ENCODE measurements at regions not wholly inside any gene's neighbourhood (a gene's known extent, or its start where the extent isn't known, plus 50 kb on each side); places are given as distances from the start of the nearest gene placed in this dataset.

- TF ChIP-seq, protein P1, sequence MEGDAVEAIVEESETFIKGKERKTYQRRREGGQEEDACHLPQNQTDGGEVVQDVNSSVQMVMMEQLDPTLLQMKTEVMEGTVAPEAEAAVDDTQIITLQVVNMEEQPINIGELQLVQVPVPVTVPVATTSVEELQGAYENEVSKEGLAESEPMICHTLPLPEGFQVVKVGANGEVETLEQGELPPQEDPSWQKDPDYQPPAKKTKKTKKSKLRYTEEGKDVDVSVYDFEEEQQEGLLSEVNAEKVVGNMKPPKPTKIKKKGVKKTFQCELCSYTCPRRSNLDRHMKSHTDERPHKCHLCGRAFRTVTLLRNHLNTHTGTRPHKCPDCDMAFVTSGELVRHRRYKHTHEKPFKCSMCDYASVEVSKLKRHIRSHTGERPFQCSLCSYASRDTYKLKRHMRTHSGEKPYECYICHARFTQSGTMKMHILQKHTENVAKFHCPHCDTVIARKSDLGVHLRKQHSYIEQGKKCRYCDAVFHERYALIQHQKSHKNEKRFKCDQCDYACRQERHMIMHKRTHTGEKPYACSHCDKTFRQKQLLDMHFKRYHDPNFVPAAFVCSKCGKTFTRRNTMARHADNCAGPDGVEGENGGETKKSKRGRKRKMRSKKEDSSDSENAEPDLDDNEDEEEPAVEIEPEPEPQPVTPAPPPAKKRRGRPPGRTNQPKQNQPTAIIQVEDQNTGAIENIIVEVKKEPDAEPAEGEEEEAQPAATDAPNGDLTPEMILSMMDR (IDR thresholded peaks at IDR 0.05; ENCODE audit: insufficient read depth, low read length) = no peak
- TF ChIP-seq GABPA (IDR thresholded peaks at IDR 0.05; ENCODE audit: low read depth) (no peak), SPI1 (IDR thresholded peaks at IDR 0.05; ENCODE audit: borderline replicate concordance, low read depth) (no peak), POLR2AphosphoS5 (IDR thresholded peaks at IDR 0.05; ENCODE audit: low read depth) (no peak), REST (IDR thresholded peaks at IDR 0.05; ENCODE audit: insufficient replicate concordance, low read depth) (no peak)
- Histone ChIP-seq H3K27ac (replicated peaks) (no peak overlapping the region), H3K4me3 (replicated peaks; ENCODE audit: insufficient read depth, low read length) (no peak overlapping the region), H3K27me3 (ENCODE audit: insufficient read depth, poor library complexity, severe bottlenecking) (no peaks in the 10 kb centered on the region)
- no peak for DNase-seq (ENCODE audit: low read depth in 1 of 2, low spot score in 1 of 2)
Measured at GRCh38 chr2:226274143-226274542, 525.5 kb downstream of the IRS1 start.

GRCh38 chr2:226273440-226273839 is 526.2 kb downstream of the IRS1 start:
- Histone ChIP-seq H3K4me3 (replicated peaks; ENCODE audit: insufficient read depth, low read length) (no peak overlapping the region), H3K27me3 (ENCODE audit: insufficient read depth, poor library complexity, severe bottlenecking) (no peaks in the 10 kb centered on the region), H3K27ac (replicated peaks) (no peak overlapping the region)
- DNase-seq (ENCODE audit: low read depth in 1 of 2, low spot score in 1 of 2) = no peak
- TF ChIP-seq REST (IDR thresholded peaks at IDR 0.05; ENCODE audit: insufficient replicate concordance, low read depth) = no peak
- no peak for TF ChIP-seq SPI1 (IDR thresholded peaks at IDR 0.05; ENCODE audit: borderline replicate concordance, low read depth)
- TF ChIP-seq, protein P1 (IDR thresholded peaks at IDR 0.05; ENCODE audit: insufficient read depth, low read length) = no peak
- no peak for TF ChIP-seq GABPA (IDR thresholded peaks at IDR 0.05; ENCODE audit: low read depth)
- TF ChIP-seq POLR2AphosphoS5 (IDR thresholded peaks at IDR 0.05; ENCODE audit: low read depth) = no peak

GRCh38 chr2:226272435-226272834 is 527.2 kb downstream of the IRS1 start:
- Histone ChIP-seq H3K27ac (replicated peaks) (no peak overlapping the region), H3K27me3 (ENCODE audit: insufficient read depth, poor library complexity, severe bottlenecking) (no peaks in the 10 kb centered on the region), H3K4me3 (replicated peaks; ENCODE audit: insufficient read depth, low read length) (no peak overlapping the region)
- TF ChIP-seq SPI1 (IDR thresholded peaks at IDR 0.05; ENCODE audit: borderline replicate concordance, low read depth) = no peak
- DNase-seq (ENCODE audit: low read depth in 1 of 2, low spot score in 1 of 2) = no peak

DNA sequence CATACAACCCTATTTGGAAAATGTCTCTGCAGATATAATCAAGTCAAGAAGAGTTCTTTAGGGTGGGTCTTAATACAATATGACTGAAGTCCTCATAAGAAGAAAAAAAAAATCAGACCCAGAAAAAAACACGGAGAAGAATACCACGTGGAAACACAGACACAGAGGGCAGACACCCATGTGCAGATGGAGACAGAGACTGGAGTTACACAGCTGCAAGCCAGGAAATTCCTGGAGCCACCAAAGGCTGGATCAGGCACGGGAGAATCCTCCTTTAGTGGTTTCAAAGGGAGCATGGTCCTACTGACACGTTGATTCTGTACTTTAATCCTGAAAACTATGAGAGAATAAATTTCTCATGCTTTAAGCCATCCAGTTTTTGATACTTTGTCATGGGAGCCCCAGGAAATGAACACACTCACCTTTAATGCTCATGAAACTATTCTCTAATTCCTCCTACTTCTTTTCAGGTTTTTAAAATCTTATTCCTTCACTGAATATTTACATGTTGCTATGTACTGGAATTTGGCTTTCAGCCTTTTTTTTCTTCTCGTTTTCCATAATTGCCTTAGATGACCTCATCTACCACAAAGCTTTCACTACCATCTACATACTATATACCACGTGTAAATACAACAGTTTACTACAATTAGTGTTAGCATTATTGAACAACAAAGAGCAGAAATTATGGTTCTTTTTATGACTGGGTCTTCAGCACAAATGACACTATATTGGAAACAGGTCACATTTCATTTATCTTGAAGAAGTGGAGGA is 529.1 kb downstream of the IRS1 start:
- Histone ChIP-seq H3K27ac (replicated peaks) (no peak overlapping the region), H3K27me3 (ENCODE audit: insufficient read depth, poor library complexity, severe bottlenecking) (no peaks in the 10 kb centered on the region), H3K4me3 (replicated peaks; ENCODE audit: insufficient read depth, low read length) (no peak overlapping the region)
- no peak for TF ChIP-seq REST (IDR thresholded peaks at IDR 0.05; ENCODE audit: insufficient replicate concordance, low read depth)
- no peak for TF ChIP-seq GABPA (IDR thresholded peaks at IDR 0.05; ENCODE audit: low read depth)
- TF ChIP-seq, protein P1 (IDR thresholded peaks at IDR 0.05; ENCODE audit: insufficient read depth, low read length) = no peak
- DNase-seq (ENCODE audit: low read depth in 1 of 2, low spot score in 1 of 2) = no peak
